ENCODE measurements at regions not wholly inside any gene's neighbourhood (a gene's known extent, or its start where the extent isn't known, plus 50 kb on each side); places are given as distances from the start of the nearest gene placed in this dataset.

GRCh38 chr15:68525815-68526214 lies 53.0 kb upstream of the CORO2B start:
- no peak for DNase-seq (ENCODE audit: low spot score)

DNA sequence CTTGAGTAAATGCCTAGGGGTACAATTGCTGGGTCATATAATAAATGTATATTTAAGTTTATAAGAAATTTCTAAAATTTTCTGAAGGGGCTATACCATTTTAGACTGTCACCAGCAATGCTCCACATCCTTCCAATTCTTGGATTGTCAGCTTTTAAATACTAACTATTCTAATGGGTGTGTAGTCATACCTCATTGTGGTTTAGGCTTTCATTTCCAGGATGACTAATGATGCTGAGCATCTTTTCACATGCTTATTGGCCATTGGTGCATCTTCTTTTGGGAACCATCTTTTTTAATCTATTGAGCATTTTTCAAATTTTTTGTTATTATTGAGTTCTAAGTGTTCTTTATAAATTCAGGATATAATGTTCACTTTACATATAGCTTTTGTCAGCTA lies 52.5 kb upstream of the CORO2B start:
- DNase-seq (ENCODE audit: low spot score): no peak

DNA sequence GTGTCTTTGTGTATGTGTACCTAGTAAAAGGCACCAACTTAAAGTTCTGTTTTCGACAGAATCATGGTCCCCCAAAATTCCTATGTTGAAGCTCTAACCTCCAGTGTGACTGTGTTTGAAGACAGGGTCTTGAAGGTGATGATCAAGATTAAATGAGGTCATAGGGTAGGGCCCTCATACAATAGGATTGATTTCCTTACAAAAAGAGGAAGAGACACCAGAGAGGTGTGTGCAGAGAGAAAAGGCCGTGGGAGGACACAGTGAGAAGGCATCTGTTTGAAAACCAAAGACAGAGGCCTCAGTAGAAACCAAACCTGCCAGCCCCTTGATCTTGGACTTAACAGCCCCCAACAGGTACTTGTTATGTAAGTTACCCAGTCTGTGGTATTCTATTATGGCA lies 52.0 kb upstream of the CORO2B start:
- no peak for DNase-seq (ENCODE audit: low spot score)

DNA sequence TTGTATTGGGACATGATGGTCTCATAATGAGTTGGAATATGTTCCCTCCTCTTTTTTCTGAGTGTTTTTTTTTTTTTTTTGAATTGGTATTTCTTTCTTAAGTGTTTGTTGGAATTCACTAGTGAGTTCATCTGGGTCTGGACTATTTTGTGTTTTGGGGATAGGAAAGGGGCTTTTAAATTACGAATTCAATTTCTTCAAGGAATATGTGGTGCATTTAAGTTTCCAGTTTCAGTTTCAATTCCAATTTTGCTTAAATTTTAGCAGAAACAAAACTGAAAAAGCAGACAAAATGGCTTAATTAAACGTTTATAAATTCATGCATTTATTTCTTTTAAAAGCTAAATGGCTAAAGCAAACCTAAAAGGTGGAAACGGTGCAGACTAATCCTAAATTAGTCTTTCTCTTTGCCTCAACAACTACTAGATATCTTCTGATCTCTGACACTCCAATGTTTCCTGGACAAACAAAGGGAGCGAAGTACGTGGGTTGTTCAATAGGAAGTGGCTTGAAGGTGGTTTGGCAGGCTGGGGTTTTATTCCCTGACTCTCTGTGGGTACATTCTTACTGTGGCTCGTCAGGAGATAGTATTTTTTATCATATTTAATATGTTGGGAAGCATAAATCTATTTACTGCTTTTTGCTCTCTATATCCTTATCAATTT lies 50.0 kb upstream of the CORO2B start:
- no peak for DNase-seq (ENCODE audit: low spot score)
